Gastroesophageal sphincter (tissue), 3 donors: ENCODE measurements at regions not wholly inside any gene's neighbourhood (a gene's known extent, or its start where the extent isn't known, plus 50 kb on each side); places are given as distances from the start of the nearest gene placed in this dataset.

ENCODE experiments used
- EP300 ChIP-seq: sonication (generic); formaldehyde crosslinking; IDR thresholded peaks from one replicate; pipeline ENCODE4 v1.6.1; 2017; ENCODE audit warnings: antibody characterized with exemption, mild to moderate bottlenecking
- TF ChIP-seq, protein P1 (sequence below), 4 experiments: fragments of 200-600 bp in 2 of 4; fragments of 450-650 bp in 2 of 4; sonication (generic) in 1 of 4; IDR thresholded peaks; one replicate each; pipeline ENCODE4 v1.5.1; 2017 to 2019; ENCODE audit warnings: antibody characterized with exemption in 4 of 4, mild to moderate bottlenecking in 2 of 4, moderate library complexity in 2 of 4

DNA sequence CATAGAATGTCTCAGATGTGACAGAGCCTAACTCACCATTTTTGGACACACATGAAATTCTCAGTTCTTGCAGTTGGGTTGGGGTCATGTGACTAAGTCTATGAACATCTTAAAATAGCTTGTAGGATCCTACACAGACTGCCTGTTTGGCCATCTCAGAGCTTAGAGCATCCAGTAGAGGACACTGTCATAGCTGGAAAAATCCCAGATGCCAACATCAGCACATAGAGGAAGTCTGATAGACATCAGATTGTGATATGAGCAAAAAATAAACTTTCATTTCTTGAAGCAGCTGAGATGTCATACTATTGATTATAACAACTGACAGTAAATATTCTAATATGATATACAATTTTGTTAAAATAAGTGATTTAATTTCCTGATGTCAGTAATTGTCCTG, 207.1 kb downstream of the TRAM1L1 start:
- TF ChIP-seq, protein P1, sequence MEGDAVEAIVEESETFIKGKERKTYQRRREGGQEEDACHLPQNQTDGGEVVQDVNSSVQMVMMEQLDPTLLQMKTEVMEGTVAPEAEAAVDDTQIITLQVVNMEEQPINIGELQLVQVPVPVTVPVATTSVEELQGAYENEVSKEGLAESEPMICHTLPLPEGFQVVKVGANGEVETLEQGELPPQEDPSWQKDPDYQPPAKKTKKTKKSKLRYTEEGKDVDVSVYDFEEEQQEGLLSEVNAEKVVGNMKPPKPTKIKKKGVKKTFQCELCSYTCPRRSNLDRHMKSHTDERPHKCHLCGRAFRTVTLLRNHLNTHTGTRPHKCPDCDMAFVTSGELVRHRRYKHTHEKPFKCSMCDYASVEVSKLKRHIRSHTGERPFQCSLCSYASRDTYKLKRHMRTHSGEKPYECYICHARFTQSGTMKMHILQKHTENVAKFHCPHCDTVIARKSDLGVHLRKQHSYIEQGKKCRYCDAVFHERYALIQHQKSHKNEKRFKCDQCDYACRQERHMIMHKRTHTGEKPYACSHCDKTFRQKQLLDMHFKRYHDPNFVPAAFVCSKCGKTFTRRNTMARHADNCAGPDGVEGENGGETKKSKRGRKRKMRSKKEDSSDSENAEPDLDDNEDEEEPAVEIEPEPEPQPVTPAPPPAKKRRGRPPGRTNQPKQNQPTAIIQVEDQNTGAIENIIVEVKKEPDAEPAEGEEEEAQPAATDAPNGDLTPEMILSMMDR (IDR thresholded peaks at IDR 0.05), result no peak
- TF ChIP-seq EP300, result no peak
